GM23338 (cell line): ENCODE measurements at regions not wholly inside any gene's neighbourhood (a gene's known extent, or its start where the extent isn't known, plus 50 kb on each side); places are given as distances from the start of the nearest gene placed in this dataset.

Experiments used
- ATAC-seq: fragments of 200-7000 bp; cut with Tn5 transposase; 3 replicates; pipeline ENCODE4 v1.9.1; 2020
- DNase-seq: peaks from one replicate; pipeline ENCODE4 v3.0.0-alpha.2; 2015; ENCODE audit warnings: low spot score
- H2AFZ ChIP-seq: fragments of 200-600 bp; sonication (generic); 2 replicates; pipeline ENCODE4 v1.8.0; 2016; ENCODE audit warnings: antibody characterized with exemption, mild to moderate bottlenecking, moderate library complexity
- H3F3A ChIP-seq: fragments of 200-600 bp; sonication (generic); replicated peaks from 2 replicates; pipeline ENCODE4 v1.8.0; 2017; ENCODE audit warnings: antibody characterized with exemption, mixed run types, low read depth
- H3K27ac ChIP-seq: fragments of 200-600 bp; sonication (generic); 2 replicates; pipeline ENCODE4 v1.6.1; 2016; ENCODE audit warnings: low read depth
- H3K27me3 ChIP-seq: fragments of 200-600 bp; sonication (generic); 2 replicates; pipeline ENCODE4 v1.8.0; 2016; ENCODE audit warnings: mild to moderate bottlenecking, mixed run types, moderate library complexity; ENCODE audit not compliant: insufficient read depth
- H3K36me3 ChIP-seq: fragments of 200-600 bp; sonication (generic); 2 replicates; pipeline ENCODE4 v1.8.0; 2016; ENCODE audit warnings: mild to moderate bottlenecking; ENCODE audit not compliant: insufficient read depth
- H3K4me1 ChIP-seq: fragments of 200-600 bp; sonication (generic); 2 replicates; pipeline ENCODE4 v1.8.0; 2016; ENCODE audit warnings: mild to moderate bottlenecking, moderate library complexity; ENCODE audit not compliant: insufficient read depth
- H3K4me2 ChIP-seq: fragments of 200-600 bp; sonication (generic); 2 replicates; pipeline ENCODE4 v1.7.1; 2017; ENCODE audit warnings: mixed run types
- H3K4me3 ChIP-seq: fragments of 200-600 bp; sonication (generic); 2 replicates; pipeline ENCODE4 v1.6.1; 2016; ENCODE audit warnings: mixed run types
- H3K79me2 ChIP-seq: fragments of 200-600 bp; sonication (generic); replicated peaks from 2 replicates; pipeline ENCODE4 v1.8.0; 2017; ENCODE audit warnings: mild to moderate bottlenecking; ENCODE audit not compliant: insufficient read depth
- H3K9me2 ChIP-seq: fragments of 200-600 bp; sonication (generic); 2 replicates; pipeline ENCODE4 v1.8.0; 2017; ENCODE audit not compliant: insufficient read depth
- H4K20me1 ChIP-seq: fragments of 200-600 bp; sonication (generic); replicated peaks from 2 replicates; pipeline ENCODE4 v1.8.0; 2017; ENCODE audit warnings: mild to moderate bottlenecking; ENCODE audit not compliant: insufficient read depth
- H3K27ac Mint-ChIP-seq: 2 replicates; pipeline ENCODE4 v1.8.0; 2020; ENCODE audit warnings: inconsistent platforms, mild to moderate bottlenecking, moderate library complexity, mixed read lengths
- H3K27me3 Mint-ChIP-seq: 3 replicates; pipeline ENCODE4 v1.8.0; 2022; ENCODE audit warnings: low read depth, mild to moderate bottlenecking, moderate library complexity, mixed read lengths, inconsistent platforms; ENCODE audit not compliant: insufficient read depth, poor library complexity
- H3K36me3 Mint-ChIP-seq: 3 replicates; pipeline ENCODE4 v1.8.0; 2021; ENCODE audit warnings: low read depth, mild to moderate bottlenecking, inconsistent platforms, moderate library complexity, mixed read lengths
- H3K4me1 Mint-ChIP-seq: 3 replicates; pipeline ENCODE4 v1.8.0; 2020; ENCODE audit warnings: mild to moderate bottlenecking, inconsistent platforms, mixed read lengths
- H3K4me3 Mint-ChIP-seq: 3 replicates; pipeline ENCODE4 v1.8.0; 2021; ENCODE audit warnings: moderate library complexity, mild to moderate bottlenecking, inconsistent platforms, mixed read lengths
- H3K9me3 Mint-ChIP-seq: 3 replicates; pipeline ENCODE4 v1.8.0; 2020; ENCODE audit warnings: moderate library complexity, mild to moderate bottlenecking, inconsistent platforms, mixed read lengths
- CREB1 ChIP-seq: fragments of 250-450 bp; sonication (Bioruptor Pico); IDR thresholded peaks from 2 replicates; pipeline ENCODE4 v1.5.0; 2020; ENCODE audit warnings: low read depth, mild to moderate bottlenecking, moderate library complexity
- CTCF ChIP-seq, 2 experiments: fragments of 200-600 bp in 1 of 2; sonication (generic) in 1 of 2; conservative IDR thresholded peaks; 2 replicates each; pipeline versions ENCODE4 v1.5.1 to v1.6.1; 2016 to 2017; ENCODE audit warnings: antibody characterized with exemption in 2 of 2, low read depth in 2 of 2, mild to moderate bottlenecking in 2 of 2, moderate library complexity in 1 of 2
- ETS1 ChIP-seq: IDR thresholded peaks from 2 replicates; pipeline ENCODE4 v1.6.1; 2016; ENCODE audit warnings: antibody characterized with exemption
- EZH2 ChIP-seq: fragments of 200-600 bp; sonication (generic); IDR thresholded peaks from one replicate; pipeline ENCODE4 v1.8.0; 2017; ENCODE audit warnings: antibody characterized with exemption, mild to moderate bottlenecking, low read depth; ENCODE audit not compliant: unreplicated experiment
- EZH2phosphoT487 ChIP-seq: fragments of 200-600 bp; sonication (generic); IDR thresholded peaks from one replicate; pipeline ENCODE4 v1.8.1; 2018; ENCODE audit warnings: antibody characterized with exemption; ENCODE audit not compliant: unreplicated experiment
- JUNB ChIP-seq: IDR thresholded peaks from one replicate; pipeline ENCODE4 v1.6.1; 2016; ENCODE audit warnings: antibody characterized with exemption; ENCODE audit not compliant: unreplicated experiment
- POLR2AphosphoS5 ChIP-seq: IDR thresholded peaks from 2 replicates; pipeline ENCODE4 v1.6.1; 2016; ENCODE audit warnings: antibody characterized with exemption, low read depth
- STAT1 ChIP-seq: IDR thresholded peaks from one replicate; pipeline ENCODE4 v1.6.1; 2016; ENCODE audit warnings: antibody characterized with exemption; ENCODE audit not compliant: unreplicated experiment
- ZNF331 ChIP-seq: fragments of 250-450 bp; sonication (Bioruptor Pico); IDR thresholded peaks from 2 replicates; pipeline ENCODE4 v1.5.0; 2020; ENCODE audit warnings: low read depth, mild to moderate bottlenecking, moderate library complexity
- TF ChIP-seq, protein P1 (sequence below): fragments of 250-450 bp; sonication (Bioruptor Pico); IDR thresholded peaks from 2 replicates; pipeline ENCODE4 v1.5.0; 2020; ENCODE audit warnings: mild to moderate bottlenecking, moderate library complexity

GRCh38 chr5:155915601-155916000, 411.4 kb upstream of the SGCD start:
- no peak overlapping the region for H3K4me3 Mint-ChIP-seq
- no peak for ATAC-seq
- TF ChIP-seq CTCF (conservative IDR thresholded peaks at IDR 0.05; ENCODE audit: low read depth in 2 of 2) (no peak), EZH2 (no peak), POLR2AphosphoS5 (no peak), JUNB (no peak), ZNF331 (CRISPR knock-in tag) (no peak), EZH2phosphoT487 (no peak), ETS1 (no peak), CREB1 (CRISPR knock-in tag) (no peak), STAT1 (no peak)
- TF ChIP-seq, protein P1, sequence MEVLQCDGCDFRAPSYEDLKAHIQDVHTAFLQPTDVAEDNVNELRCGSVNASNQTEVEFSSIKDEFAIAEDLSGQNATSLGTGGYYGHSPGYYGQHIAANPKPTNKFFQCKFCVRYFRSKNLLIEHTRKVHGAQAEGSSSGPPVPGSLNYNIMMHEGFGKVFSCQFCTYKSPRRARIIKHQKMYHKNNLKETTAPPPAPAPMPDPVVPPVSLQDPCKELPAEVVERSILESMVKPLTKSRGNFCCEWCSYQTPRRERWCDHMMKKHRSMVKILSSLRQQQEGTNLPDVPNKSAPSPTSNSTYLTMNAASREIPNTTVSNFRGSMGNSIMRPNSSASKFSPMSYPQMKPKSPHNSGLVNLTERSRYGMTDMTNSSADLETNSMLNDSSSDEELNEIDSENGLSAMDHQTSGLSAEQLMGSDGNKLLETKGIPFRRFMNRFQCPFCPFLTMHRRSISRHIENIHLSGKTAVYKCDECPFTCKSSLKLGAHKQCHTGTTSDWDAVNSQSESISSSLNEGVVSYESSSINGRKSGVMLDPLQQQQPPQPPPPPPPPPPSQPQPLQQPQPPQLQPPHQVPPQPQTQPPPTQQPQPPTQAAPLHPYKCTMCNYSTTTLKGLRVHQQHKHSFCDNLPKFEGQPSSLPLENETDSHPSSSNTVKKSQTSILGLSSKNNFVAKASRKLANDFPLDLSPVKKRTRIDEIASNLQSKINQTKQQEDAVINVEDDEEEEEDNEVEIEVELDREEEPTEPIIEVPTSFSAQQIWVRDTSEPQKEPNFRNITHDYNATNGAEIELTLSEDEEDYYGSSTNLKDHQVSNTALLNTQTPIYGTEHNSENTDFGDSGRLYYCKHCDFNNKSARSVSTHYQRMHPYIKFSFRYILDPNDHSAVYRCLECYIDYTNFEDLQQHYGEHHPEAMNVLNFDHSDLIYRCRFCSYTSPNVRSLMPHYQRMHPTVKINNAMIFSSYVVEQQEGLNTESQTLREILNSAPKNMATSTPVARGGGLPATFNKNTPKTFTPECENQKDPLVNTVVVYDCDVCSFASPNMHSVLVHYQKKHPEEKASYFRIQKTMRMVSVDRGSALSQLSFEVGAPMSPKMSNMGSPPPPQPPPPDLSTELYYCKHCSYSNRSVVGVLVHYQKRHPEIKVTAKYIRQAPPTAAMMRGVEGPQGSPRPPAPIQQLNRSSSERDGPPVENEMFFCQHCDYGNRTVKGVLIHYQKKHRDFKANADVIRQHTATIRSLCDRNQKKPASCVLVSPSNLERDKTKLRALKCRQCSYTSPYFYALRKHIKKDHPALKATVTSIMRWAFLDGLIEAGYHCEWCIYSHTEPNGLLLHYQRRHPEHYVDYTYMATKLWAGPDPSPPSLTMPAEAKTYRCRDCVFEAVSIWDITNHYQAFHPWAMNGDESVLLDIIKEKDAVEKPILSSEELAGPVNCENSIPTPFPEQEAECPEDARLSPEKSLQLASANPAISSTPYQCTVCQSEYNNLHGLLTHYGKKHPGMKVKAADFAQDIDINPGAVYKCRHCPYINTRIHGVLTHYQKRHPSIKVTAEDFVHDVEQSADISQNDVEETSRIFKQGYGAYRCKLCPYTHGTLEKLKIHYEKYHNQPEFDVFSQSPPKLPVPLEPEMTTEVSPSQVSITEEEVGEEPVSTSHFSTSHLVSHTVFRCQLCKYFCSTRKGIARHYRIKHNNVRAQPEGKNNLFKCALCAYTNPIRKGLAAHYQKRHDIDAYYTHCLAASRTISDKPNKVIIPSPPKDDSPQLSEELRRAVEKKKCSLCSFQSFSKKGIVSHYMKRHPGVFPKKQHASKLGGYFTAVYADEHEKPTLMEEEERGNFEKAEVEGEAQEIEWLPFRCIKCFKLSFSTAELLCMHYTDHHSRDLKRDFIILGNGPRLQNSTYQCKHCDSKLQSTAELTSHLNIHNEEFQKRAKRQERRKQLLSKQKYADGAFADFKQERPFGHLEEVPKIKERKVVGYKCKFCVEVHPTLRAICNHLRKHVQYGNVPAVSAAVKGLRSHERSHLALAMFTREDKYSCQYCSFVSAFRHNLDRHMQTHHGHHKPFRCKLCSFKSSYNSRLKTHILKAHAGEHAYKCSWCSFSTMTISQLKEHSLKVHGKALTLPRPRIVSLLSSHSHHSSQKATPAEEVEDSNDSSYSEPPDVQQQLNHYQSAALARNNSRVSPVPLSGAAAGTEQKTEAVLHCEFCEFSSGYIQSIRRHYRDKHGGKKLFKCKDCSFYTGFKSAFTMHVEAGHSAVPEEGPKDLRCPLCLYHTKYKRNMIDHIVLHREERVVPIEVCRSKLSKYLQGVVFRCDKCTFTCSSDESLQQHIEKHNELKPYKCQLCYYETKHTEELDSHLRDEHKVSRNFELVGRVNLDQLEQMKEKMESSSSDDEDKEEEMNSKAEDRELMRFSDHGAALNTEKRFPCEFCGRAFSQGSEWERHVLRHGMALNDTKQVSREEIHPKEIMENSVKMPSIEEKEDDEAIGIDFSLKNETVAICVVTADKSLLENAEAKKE: no peak
- Histone ChIP-seq H3K27me3 (no peaks in the 10 kb centered on the region), H3K79me2 (no peaks in the 10 kb centered on the region), H3F3A (no peaks in the 10 kb centered on the region), H4K20me1 (no peaks in the 10 kb centered on the region), H3K36me3 (no peaks in the 10 kb centered on the region), H3K4me3 (no peak overlapping the region), H3K4me2 (no peak overlapping the region), H3K27ac (no peak overlapping the region), H3K4me1 (no peaks in the 10 kb centered on the region), H2AFZ (no peak overlapping the region), H3K9me2 (no peaks in the 10 kb centered on the region; the same call in 1 of the 2 replicates)
- no peaks in the 10 kb centered on the region for H3K4me1 Mint-ChIP-seq
- no peak for DNase-seq
- H3K9me3 Mint-ChIP-seq: no peaks in the 10 kb centered on the region
- H3K27me3 Mint-ChIP-seq: peaks cover 4% of the 10 kb centered on the region
- H3K27ac Mint-ChIP-seq: no peak overlapping the region
- H3K36me3 Mint-ChIP-seq: no peaks in the 10 kb centered on the region
